ENCODE measurements at regions not wholly inside any gene's neighbourhood (a gene's known extent, or its start where the extent isn't known, plus 50 kb on each side); places are given as distances from the start of the nearest gene placed in this dataset.

DNA sequence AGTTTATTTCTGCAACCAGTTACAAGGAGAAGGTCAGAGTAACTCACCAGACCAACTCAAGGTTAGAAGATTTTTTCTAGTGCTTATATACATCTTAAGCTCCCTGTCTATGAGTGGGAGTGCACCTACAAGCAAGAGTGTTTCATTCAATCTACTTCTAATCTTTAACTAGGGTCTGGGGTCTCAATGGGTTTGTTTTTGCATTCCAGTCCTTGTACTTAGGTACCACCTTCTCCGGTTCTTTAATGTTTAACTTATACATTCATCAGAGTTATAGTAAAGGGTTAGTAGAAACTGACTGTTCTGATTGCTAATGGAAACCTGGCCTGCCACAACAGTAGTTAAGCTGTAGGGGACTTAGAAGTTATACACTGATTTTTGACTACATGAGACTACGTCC lies 271.7 kb downstream of the HTR1A start:
- Histone ChIP-seq H2AFZ (replicated peaks) (peak overlapping the region; percentile 8), H3K4me1 (peaks cover 10% of the 10 kb centered on the region), H3K27me3 (no peaks in the 10 kb centered on the region), H3F3A (ENCODE audit: low read depth) (no peaks in the 10 kb centered on the region), H3K27ac (no peak overlapping the region), H4K20me1 (ENCODE audit: low read depth) (no peaks in the 10 kb centered on the region), H3K9me3 (ENCODE audit: low read depth) (no peaks in the 10 kb centered on the region), H3K4me2 (no peak overlapping the region), H3K9ac (no peak overlapping the region), H3K79me2 (ENCODE audit: low read depth) (no peaks in the 10 kb centered on the region), H3K4me3 (no peak overlapping the region), H3K36me3 (no peaks in the 10 kb centered on the region)
- no peaks in the 10 kb centered on the region for H3K36me3 Mint-ChIP-seq
- H3K27ac Mint-ChIP-seq = no peak overlapping the region
- no peaks in the 10 kb centered on the region for H3K4me1 Mint-ChIP-seq
- H3K27me3 Mint-ChIP-seq (ENCODE audit: insufficient read depth, low read depth) = peaks cover 4% of the 10 kb centered on the region
- no peak overlapping the region for H3K4me3 Mint-ChIP-seq
- DNase-seq (ENCODE audit: low spot score) = no peak
- TF ChIP-seq, protein P1, sequence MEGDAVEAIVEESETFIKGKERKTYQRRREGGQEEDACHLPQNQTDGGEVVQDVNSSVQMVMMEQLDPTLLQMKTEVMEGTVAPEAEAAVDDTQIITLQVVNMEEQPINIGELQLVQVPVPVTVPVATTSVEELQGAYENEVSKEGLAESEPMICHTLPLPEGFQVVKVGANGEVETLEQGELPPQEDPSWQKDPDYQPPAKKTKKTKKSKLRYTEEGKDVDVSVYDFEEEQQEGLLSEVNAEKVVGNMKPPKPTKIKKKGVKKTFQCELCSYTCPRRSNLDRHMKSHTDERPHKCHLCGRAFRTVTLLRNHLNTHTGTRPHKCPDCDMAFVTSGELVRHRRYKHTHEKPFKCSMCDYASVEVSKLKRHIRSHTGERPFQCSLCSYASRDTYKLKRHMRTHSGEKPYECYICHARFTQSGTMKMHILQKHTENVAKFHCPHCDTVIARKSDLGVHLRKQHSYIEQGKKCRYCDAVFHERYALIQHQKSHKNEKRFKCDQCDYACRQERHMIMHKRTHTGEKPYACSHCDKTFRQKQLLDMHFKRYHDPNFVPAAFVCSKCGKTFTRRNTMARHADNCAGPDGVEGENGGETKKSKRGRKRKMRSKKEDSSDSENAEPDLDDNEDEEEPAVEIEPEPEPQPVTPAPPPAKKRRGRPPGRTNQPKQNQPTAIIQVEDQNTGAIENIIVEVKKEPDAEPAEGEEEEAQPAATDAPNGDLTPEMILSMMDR (IDR thresholded peaks at IDR 0.05) = no peak
- no peak for TF ChIP-seq EZH2 (IDR thresholded peaks at IDR 0.05)
- no peak for TF ChIP-seq EZH2phosphoT487 (IDR thresholded peaks at IDR 0.05)
- no peaks in the 10 kb centered on the region for H3K9me3 Mint-ChIP-seq

DNA sequence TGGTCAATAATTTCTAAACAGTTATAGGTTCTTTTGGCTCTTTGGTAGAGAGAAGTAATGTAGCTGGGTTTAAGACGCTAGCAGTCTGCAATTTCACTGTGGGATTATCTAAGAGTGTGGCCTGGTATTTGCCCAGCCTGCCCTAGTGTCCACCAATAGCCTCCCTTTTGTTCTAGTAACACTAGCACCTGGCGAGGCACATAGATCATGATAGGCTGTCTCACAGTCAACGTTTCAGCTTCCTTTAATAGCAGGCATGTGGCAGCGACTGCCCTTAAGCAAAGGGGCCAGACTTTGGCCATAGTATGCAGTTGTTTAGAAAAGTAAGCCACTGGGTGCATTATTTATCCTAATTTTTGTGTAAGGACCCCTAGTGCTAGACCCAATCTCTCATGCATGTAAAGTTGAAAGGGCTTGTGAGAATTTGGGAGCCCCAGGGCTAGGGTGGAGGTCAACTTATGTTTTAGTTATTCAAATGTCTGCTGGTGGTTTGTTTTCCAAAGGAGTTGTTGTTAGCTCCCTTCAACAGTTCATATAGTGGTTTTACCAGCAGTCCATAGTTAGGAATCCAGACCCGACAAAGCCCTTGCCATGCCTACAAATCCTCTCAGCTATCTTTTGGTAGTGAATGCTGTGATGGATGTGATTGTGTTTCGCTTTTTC lies 274.3 kb downstream of the HTR1A start:
- Mint-ChIP-seq H3K4me1 (no peaks in the 10 kb centered on the region), H3K36me3 (no peaks in the 10 kb centered on the region), H3K27me3 (ENCODE audit: insufficient read depth, low read depth) (peaks cover 4% of the 10 kb centered on the region), H3K4me3 (no peak overlapping the region), H3K27ac (no peak overlapping the region), H3K9me3 (no peaks in the 10 kb centered on the region)
- Histone ChIP-seq H3F3A (ENCODE audit: low read depth) (no peaks in the 10 kb centered on the region), H3K4me3 (no peak overlapping the region), H3K36me3 (no peaks in the 10 kb centered on the region), H3K4me2 (no peak overlapping the region), H3K27ac (no peak overlapping the region), H2AFZ (replicated peaks) (no peak overlapping the region), H3K27me3 (no peaks in the 10 kb centered on the region), H3K9ac (no peak overlapping the region), H3K4me1 (peaks cover 10% of the 10 kb centered on the region), H3K9me3 (ENCODE audit: low read depth) (no peaks in the 10 kb centered on the region), H3K79me2 (ENCODE audit: low read depth) (no peaks in the 10 kb centered on the region), H4K20me1 (ENCODE audit: low read depth) (no peaks in the 10 kb centered on the region)
- TF ChIP-seq, protein P1 (IDR thresholded peaks at IDR 0.05) = no peak
- TF ChIP-seq EZH2phosphoT487 (IDR thresholded peaks at IDR 0.05) = no peak
- TF ChIP-seq EZH2 (IDR thresholded peaks at IDR 0.05) = no peak
- peak; percentile 24 for DNase-seq (ENCODE audit: low spot score)

DNA sequence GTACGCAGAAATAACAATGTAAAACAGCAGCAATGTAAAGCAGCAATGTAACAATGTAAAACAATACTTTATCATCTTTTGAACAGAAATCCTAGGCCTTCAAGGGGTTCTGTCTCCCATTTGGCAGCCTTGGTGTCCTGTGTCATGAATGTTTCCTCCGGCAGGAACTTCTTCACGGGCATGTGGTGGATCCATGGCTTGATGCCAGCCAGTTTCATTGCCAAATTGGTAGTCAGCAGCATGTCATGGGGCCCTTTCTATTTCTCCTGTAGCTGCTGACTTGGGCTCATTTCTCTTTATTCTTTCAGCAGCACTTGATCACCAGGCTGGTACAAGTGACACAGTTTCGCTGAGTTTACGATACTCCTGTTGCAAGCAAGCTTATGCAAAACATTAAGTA lies 275.3 kb downstream of the HTR1A start:
- H3K27me3 Mint-ChIP-seq (ENCODE audit: insufficient read depth, low read depth) = peaks cover 4% of the 10 kb centered on the region
- H4K20me1 ChIP-seq (ENCODE audit: low read depth) = no peaks in the 10 kb centered on the region
- no peak overlapping the region for H3K9ac ChIP-seq
- no peaks in the 10 kb centered on the region for H3K79me2 ChIP-seq (ENCODE audit: low read depth)
- no peaks in the 10 kb centered on the region for H3K9me3 Mint-ChIP-seq
- H3K9me3 ChIP-seq (ENCODE audit: low read depth) = no peaks in the 10 kb centered on the region
- no peak overlapping the region for H3K27ac ChIP-seq
- no peaks in the 10 kb centered on the region for H3K36me3 ChIP-seq
- DNase-seq (ENCODE audit: low spot score) = no peak
- no peak overlapping the region for H3K4me2 ChIP-seq
- no peaks in the 10 kb centered on the region for H3K27me3 ChIP-seq
- H3F3A ChIP-seq (ENCODE audit: low read depth) = no peaks in the 10 kb centered on the region
- H3K4me1 Mint-ChIP-seq = no peaks in the 10 kb centered on the region
- H3K4me3 Mint-ChIP-seq = no peak overlapping the region
- H3K4me3 ChIP-seq = no peak overlapping the region
- peaks cover 10% of the 10 kb centered on the region for H3K4me1 ChIP-seq
- no peaks in the 10 kb centered on the region for H3K36me3 Mint-ChIP-seq
- no peak overlapping the region for H2AFZ ChIP-seq (replicated peaks)
- TF ChIP-seq, protein P1 (IDR thresholded peaks at IDR 0.05) = no peak
- TF ChIP-seq EZH2phosphoT487 (IDR thresholded peaks at IDR 0.05) (no peak), EZH2 (IDR thresholded peaks at IDR 0.05) (no peak)
- H3K27ac Mint-ChIP-seq = no peak overlapping the region
